Bronchial epithelial cell (primary cell): ENCODE measurements at regions not wholly inside any gene's neighbourhood (a gene's known extent, or its start where the extent isn't known, plus 50 kb on each side); places are given as distances from the start of the nearest gene placed in this dataset.

Experiments used
- DNase-seq: peaks from one replicate; pipeline ENCODE4 v3.0.0-alpha.2; 2010; ENCODE audit warnings: low read depth
- FAIRE-seq: peaks from 2 replicates; lab custom pipeline; 2011; peaks lifted over from hg19 to GRCh38; lab: Jason Lieb, UNC
- H3K27me3 ChIP-seq: 2 replicates; pipeline ENCODE4 v1.5.1; 2011; ENCODE audit warnings: low read length; ENCODE audit not compliant: control insufficient read depth, insufficient read depth
- H3K36me3 ChIP-seq: 2 replicates; pipeline ENCODE4 v1.5.1; 2011; ENCODE audit warnings: low read length; ENCODE audit not compliant: control insufficient read depth, insufficient read depth
- H3K4me3 ChIP-seq: 2 replicates; pipeline ENCODE4 v1.5.1; 2011; ENCODE audit warnings: mild to moderate bottlenecking, low read depth, low read length, control low read depth
- CTCF ChIP-seq: IDR thresholded peaks from 2 replicates; pipeline ENCODE4 v1.5.1; 2011; ENCODE audit warnings: mild to moderate bottlenecking, moderate library complexity, low read length, control low read depth, inconsistent platforms; ENCODE audit not compliant: insufficient read depth, severe bottlenecking

DNA sequence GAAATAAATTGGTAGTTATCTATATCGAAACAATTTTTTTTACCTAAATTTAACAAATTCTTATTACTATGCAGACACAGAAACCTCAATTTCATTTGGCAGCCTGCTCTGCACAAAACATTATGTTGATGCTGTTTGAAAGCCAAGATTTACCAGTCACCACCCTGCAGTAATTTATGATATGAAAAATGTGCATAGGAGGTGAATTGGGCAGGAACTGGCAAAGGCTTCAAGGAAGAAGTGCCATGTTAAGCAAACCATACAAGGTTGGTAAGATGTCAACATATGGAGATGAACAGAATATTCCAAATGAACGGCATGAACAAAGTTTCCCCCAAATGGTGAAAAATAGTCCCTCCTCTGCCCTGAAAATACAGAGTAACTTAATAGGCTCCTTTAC is 54.2 kb upstream of the TAB2 start:
- Histone ChIP-seq H3K27me3 (peaks cover 2% of the 10 kb centered on the region), H3K4me3 (no peak overlapping the region), H3K36me3 (no peaks in the 10 kb centered on the region)
- FAIRE-seq (no peak), DNase-seq (no peak)
- no peak for TF ChIP-seq CTCF

DNA sequence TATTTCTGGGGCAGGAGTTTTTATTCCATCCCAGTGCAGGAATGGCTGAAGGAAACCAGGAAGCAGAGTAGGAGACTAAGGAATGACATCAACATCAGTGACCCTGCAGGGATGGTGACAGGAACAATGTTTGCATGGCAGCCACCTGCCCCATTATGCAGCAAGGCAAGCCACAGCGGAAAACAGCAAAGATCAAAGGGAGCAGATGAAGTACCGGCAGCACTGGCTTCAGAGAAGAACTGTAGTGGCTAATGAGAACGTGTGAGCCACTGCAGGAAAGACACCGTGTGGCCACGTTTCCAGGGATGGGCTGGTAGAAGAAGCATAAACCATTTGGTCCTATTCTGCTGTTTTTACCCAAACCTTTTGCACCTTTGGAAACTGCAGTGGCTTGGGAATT is 52.9 kb upstream of the TAB2 start:
- no peaks in the 10 kb centered on the region for H3K36me3 ChIP-seq
- H3K4me3 ChIP-seq, result no peak overlapping the region
- no peak for FAIRE-seq
- DNase-seq, result no peak
- H3K27me3 ChIP-seq, result peaks cover 2% of the 10 kb centered on the region
- no peak for TF ChIP-seq CTCF

GRCh38 chr6:149265945-149266344 is 51.6 kb upstream of the TAB2 start:
- Histone ChIP-seq H3K27me3 (peaks cover 2% of the 10 kb centered on the region), H3K36me3 (no peaks in the 10 kb centered on the region), H3K4me3 (no peak overlapping the region)
- TF ChIP-seq CTCF, result no peak
- FAIRE-seq (no peak), DNase-seq (no peak)

DNA sequence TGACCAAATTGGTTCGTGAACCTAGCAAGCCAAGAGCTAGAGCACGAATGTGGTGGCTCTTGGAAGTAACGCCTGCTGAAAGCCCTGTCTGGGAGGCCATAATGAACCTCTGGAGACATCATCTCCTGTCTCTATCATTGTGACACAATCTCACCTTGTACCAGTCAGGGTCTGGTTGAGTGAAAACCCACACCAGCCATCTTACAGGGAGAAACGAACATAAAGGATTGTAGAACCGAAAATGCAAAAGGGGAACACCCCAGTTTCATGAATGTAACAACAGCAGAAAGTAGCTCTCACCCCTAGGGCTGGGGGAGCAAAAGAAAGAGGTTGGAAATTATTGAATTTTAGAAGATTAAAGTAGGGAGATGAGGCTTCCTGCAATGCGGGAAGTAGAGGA is 50.9 kb upstream of the TAB2 start:
- Histone ChIP-seq H3K27me3 (peaks cover 2% of the 10 kb centered on the region), H3K36me3 (no peaks in the 10 kb centered on the region), H3K4me3 (no peak overlapping the region)
- no peak for TF ChIP-seq CTCF
- DNase-seq (no peak), FAIRE-seq (peak; percentile 52)

DNA sequence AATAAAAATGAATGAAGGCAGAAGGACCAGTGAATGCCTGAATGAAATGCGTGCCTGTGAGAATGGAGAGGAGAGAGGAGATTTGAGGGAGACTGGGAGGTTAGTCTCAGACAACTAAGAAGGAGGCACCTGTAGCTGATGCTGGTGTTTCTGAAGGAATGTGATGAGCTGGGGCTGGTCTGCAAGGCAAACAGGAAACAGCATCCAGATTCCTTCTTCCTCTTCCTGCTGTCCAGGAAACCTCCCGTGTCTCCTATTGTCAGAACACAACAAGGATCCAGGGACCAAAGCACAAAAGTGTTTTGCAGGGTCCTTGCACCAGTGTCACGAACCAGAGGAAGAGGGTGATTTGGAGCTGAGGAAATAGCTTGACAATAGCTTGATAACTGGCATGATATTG is 50.4 kb upstream of the TAB2 start:
- no peaks in the 10 kb centered on the region for H3K36me3 ChIP-seq
- no peak overlapping the region for H3K4me3 ChIP-seq
- no peak for DNase-seq
- H3K27me3 ChIP-seq, result peaks cover 2% of the 10 kb centered on the region
- no peak for FAIRE-seq
- no peak for TF ChIP-seq CTCF

GRCh38 chr6:149267513-149268043 is 49.9 kb upstream of the TAB2 start:
- TF ChIP-seq CTCF, result no peak
- Histone ChIP-seq H3K27me3 (peaks cover 2% of the 10 kb centered on the region), H3K36me3 (no peaks in the 10 kb centered on the region), H3K4me3 (no peak overlapping the region)
- no peak for FAIRE-seq
- DNase-seq, result no peak
